ENCODE measurements at regions not wholly inside any gene's neighbourhood (a gene's known extent, or its start where the extent isn't known, plus 50 kb on each side); places are given as distances from the start of the nearest gene placed in this dataset.
"Not testable (repeated sequence)": the region's sequence is repeated elsewhere in the genome, so short reads cannot be mapped to it uniquely, and the experiment has no call there.

- Histone ChIP-seq H3K9ac (no peak overlapping the region), H3K9me3 (ENCODE audit: control insufficient read depth, low read length) (no peaks in the 10 kb centered on the region), H3K4me2 (ENCODE audit: low read length) (no peak overlapping the region)
These were observed 258.2 kb upstream of the SPOPL start for GRCh38 chr2:138243372-138243771.

GRCh38 chr2:138244501-138244925 is 257.1 kb upstream of the SPOPL start:
- no peaks in the 10 kb centered on the region for H3K9me3 ChIP-seq (ENCODE audit: control insufficient read depth, low read length)
- TF ChIP-seq, protein P1, sequence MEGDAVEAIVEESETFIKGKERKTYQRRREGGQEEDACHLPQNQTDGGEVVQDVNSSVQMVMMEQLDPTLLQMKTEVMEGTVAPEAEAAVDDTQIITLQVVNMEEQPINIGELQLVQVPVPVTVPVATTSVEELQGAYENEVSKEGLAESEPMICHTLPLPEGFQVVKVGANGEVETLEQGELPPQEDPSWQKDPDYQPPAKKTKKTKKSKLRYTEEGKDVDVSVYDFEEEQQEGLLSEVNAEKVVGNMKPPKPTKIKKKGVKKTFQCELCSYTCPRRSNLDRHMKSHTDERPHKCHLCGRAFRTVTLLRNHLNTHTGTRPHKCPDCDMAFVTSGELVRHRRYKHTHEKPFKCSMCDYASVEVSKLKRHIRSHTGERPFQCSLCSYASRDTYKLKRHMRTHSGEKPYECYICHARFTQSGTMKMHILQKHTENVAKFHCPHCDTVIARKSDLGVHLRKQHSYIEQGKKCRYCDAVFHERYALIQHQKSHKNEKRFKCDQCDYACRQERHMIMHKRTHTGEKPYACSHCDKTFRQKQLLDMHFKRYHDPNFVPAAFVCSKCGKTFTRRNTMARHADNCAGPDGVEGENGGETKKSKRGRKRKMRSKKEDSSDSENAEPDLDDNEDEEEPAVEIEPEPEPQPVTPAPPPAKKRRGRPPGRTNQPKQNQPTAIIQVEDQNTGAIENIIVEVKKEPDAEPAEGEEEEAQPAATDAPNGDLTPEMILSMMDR (IDR thresholded peaks at IDR 0.05) = no peak
- no peak overlapping the region for H2AFZ ChIP-seq
- no peak overlapping the region for H3K9ac ChIP-seq
- H3K27ac ChIP-seq = no peak overlapping the region
- no peaks in the 10 kb centered on the region for H3K36me3 ChIP-seq (ENCODE audit: control insufficient read depth, insufficient read depth, low read length)
- no peaks in the 10 kb centered on the region for H3K79me2 ChIP-seq
- H3K4me2 ChIP-seq (ENCODE audit: low read length) = no peak overlapping the region
- no peak overlapping the region for H3K4me3 ChIP-seq (ENCODE audit: low read depth, low read length)
- H3K4me1 ChIP-seq = no peaks in the 10 kb centered on the region
- no peaks in the 10 kb centered on the region for H3K27me3 ChIP-seq (ENCODE audit: control insufficient read depth, insufficient read depth, low read length)

More at GRCh38 chr2:138243372-138243771, 258.2 kb upstream of the SPOPL start:
- no peak overlapping the region for H2AFZ ChIP-seq
- no peaks in the 10 kb centered on the region for H3K27me3 ChIP-seq (ENCODE audit: control insufficient read depth, insufficient read depth, low read length)
- TF ChIP-seq, protein P1 (IDR thresholded peaks at IDR 0.05) = no peak
- no peaks in the 10 kb centered on the region for H3K4me1 ChIP-seq
- H3K36me3 ChIP-seq (ENCODE audit: control insufficient read depth, insufficient read depth, low read length) = no peaks in the 10 kb centered on the region
- no peaks in the 10 kb centered on the region for H3K79me2 ChIP-seq
- H3K4me3 ChIP-seq (ENCODE audit: low read depth, low read length) = no peak overlapping the region
- H3K27ac ChIP-seq = no peak overlapping the region

- no peak overlapping the region for H3K27ac ChIP-seq
- H3K79me2 ChIP-seq = no peaks in the 10 kb centered on the region
- no peaks in the 10 kb centered on the region for H3K27me3 ChIP-seq (ENCODE audit: control insufficient read depth, insufficient read depth, low read length)
- TF ChIP-seq, protein P1 (IDR thresholded peaks at IDR 0.05) = no peak
- no peak overlapping the region for H3K4me3 ChIP-seq (ENCODE audit: low read depth, low read length)
- H3K4me1 ChIP-seq = no peaks in the 10 kb centered on the region
- H3K4me2 ChIP-seq (ENCODE audit: low read length) = no peak overlapping the region
- no peak overlapping the region for H2AFZ ChIP-seq
- no peaks in the 10 kb centered on the region for H3K36me3 ChIP-seq (ENCODE audit: control insufficient read depth, insufficient read depth, low read length)
- no peaks in the 10 kb centered on the region for H3K9me3 ChIP-seq (ENCODE audit: control insufficient read depth, low read length)
- no peak overlapping the region for H3K9ac ChIP-seq
These were observed 256.3 kb upstream of the SPOPL start for GRCh38 chr2:138245310-138245709.

GRCh38 chr2:138247302-138247701 is 254.3 kb upstream of the SPOPL start:
- Histone ChIP-seq H3K79me2 (no peaks in the 10 kb centered on the region), H3K36me3 (ENCODE audit: control insufficient read depth, insufficient read depth, low read length) (no peaks in the 10 kb centered on the region), H3K9ac (no peak overlapping the region), H3K4me2 (ENCODE audit: low read length) (no peak overlapping the region), H2AFZ (no peak overlapping the region), H3K4me3 (ENCODE audit: low read depth, low read length) (no peak overlapping the region), H3K4me1 (no peaks in the 10 kb centered on the region), H3K27ac (no peak overlapping the region), H3K27me3 (ENCODE audit: control insufficient read depth, insufficient read depth, low read length) (no peaks in the 10 kb centered on the region), H3K9me3 (ENCODE audit: control insufficient read depth, low read length) (no peaks in the 10 kb centered on the region)
- TF ChIP-seq, protein P1 (IDR thresholded peaks at IDR 0.05) = no peak

GRCh38 chr2:138249207-138249606 is 252.4 kb upstream of the SPOPL start:
- H3K4me1 ChIP-seq = no peaks in the 10 kb centered on the region
- no peaks in the 10 kb centered on the region for H3K36me3 ChIP-seq (ENCODE audit: control insufficient read depth, insufficient read depth, low read length)
- no peak overlapping the region for H2AFZ ChIP-seq
- H3K4me3 ChIP-seq (ENCODE audit: low read depth, low read length) = no peak overlapping the region
- H3K9me3 ChIP-seq (ENCODE audit: control insufficient read depth, low read length) = no peaks in the 10 kb centered on the region
- no peaks in the 10 kb centered on the region for H3K27me3 ChIP-seq (ENCODE audit: control insufficient read depth, insufficient read depth, low read length)
- no peak overlapping the region for H3K4me2 ChIP-seq (ENCODE audit: low read length)
- no peaks in the 10 kb centered on the region for H3K79me2 ChIP-seq
- H3K27ac ChIP-seq = no peak overlapping the region
- TF ChIP-seq, protein P1 (IDR thresholded peaks at IDR 0.05) = no peak
- H3K9ac ChIP-seq = no peak overlapping the region

GRCh38 chr2:138250843-138251320 is 250.7 kb upstream of the SPOPL start:
- not testable (repeated sequence) for H3K9ac ChIP-seq; H3K4me3 ChIP-seq (ENCODE audit: low read depth, low read length); H2AFZ ChIP-seq; H3K36me3 ChIP-seq (ENCODE audit: control insufficient read depth, insufficient read depth, low read length); H3K4me1 ChIP-seq; H3K79me2 ChIP-seq; H3K4me2 ChIP-seq (ENCODE audit: low read length); H3K27ac ChIP-seq; H3K27me3 ChIP-seq (ENCODE audit: control insufficient read depth, insufficient read depth, low read length); H3K9me3 ChIP-seq (ENCODE audit: control insufficient read depth, low read length)

Measured in parathyroid adenoma (tissue), 2 donors.